A673 (cell line): ENCODE measurements at regions not wholly inside any gene's neighbourhood (a gene's known extent, or its start where the extent isn't known, plus 50 kb on each side); places are given as distances from the start of the nearest gene placed in this dataset.

Source experiments
- CTCF ChIP-seq: fragments of 300-800, 200-600 bp; sonication (generic); conservative IDR thresholded peaks from 2 replicates; pipeline ENCODE4 v1.5.1; 2017; ENCODE audit warnings: low read depth, mild to moderate bottlenecking, antibody characterized with exemption, low read length, moderate library complexity, mixed read lengths
- EZH2 ChIP-seq: fragments of 200-600 bp; sonication (generic); IDR thresholded peaks from 2 replicates; pipeline ENCODE4 v1.6.1; 2017; ENCODE audit warnings: borderline replicate concordance, low read depth, mild to moderate bottlenecking, mixed read lengths, antibody characterized with exemption, low read length; ENCODE audit not compliant: poor library complexity, severe bottlenecking

- TF ChIP-seq CTCF (no peak), EZH2 (no peak)
Measured at GRCh38 chr1:173332026-173332425, 124.9 kb upstream of the TNFSF4 start.
